Liver (tissue), 8 donors: ENCODE measurements at regions not wholly inside any gene's neighbourhood (a gene's known extent, or its start where the extent isn't known, plus 50 kb on each side); places are given as distances from the start of the nearest gene placed in this dataset.

Experiments
- DNase-seq: peaks from one replicate; pipeline ENCODE4 v3.0.0-alpha.2; 2017; ENCODE audit warnings: low spot score
- H3K27ac ChIP-seq, 2 donors: one replicate each; pipeline ENCODE4 v1.7.0; 2013; ENCODE audit warnings: inconsistent platforms in 2 of 2, low read length in 2 of 2, control low read depth in 1 of 2, low read depth in 1 of 2, mild to moderate bottlenecking in 1 of 2
- H3K27me3 ChIP-seq, 4 donors: one replicate each; pipeline versions ENCODE4 v1.6.1 to v1.7.0; 2013; ENCODE audit warnings: low read length in 3 of 4, inconsistent platforms in 1 of 4, mild to moderate bottlenecking in 1 of 4, moderate library complexity in 1 of 4; ENCODE audit not compliant: control insufficient read depth in 4 of 4, insufficient read depth in 4 of 4
- H3K36me3 ChIP-seq, 4 donors: one replicate each; pipeline versions ENCODE4 v1.6.1 to v1.7.0; 2013; ENCODE audit warnings: low read length in 3 of 4, mild to moderate bottlenecking in 3 of 4, low read depth in 1 of 4, moderate library complexity in 1 of 4; ENCODE audit not compliant: control insufficient read depth in 4 of 4, insufficient read depth in 3 of 4
- H3K4me1 ChIP-seq, 4 donors: one replicate each; pipeline versions ENCODE4 v1.6.1 to v1.7.0; 2013; ENCODE audit warnings: low read length in 3 of 4, mild to moderate bottlenecking in 3 of 4, moderate library complexity in 1 of 4; ENCODE audit not compliant: control insufficient read depth in 4 of 4, insufficient read depth in 4 of 4
- H3K4me3 ChIP-seq, 3 donors: one replicate each; pipeline versions ENCODE4 v1.6.1 to v1.7.0; 2013; ENCODE audit warnings: low read length in 3 of 3, control low read depth in 1 of 3, low read depth in 1 of 3, mild to moderate bottlenecking in 1 of 3
- H3K9ac ChIP-seq, 2 donors: one replicate each; pipeline ENCODE4 v1.7.0; 2013; ENCODE audit warnings: low read length in 2 of 2, mild to moderate bottlenecking in 2 of 2, moderate library complexity in 2 of 2, control low read depth in 1 of 2, low read depth in 1 of 2
- H3K9me3 ChIP-seq, 4 donors: one replicate each; pipeline versions ENCODE4 v1.6.1 to v1.7.0; 2013; ENCODE audit warnings: low read length in 3 of 4; ENCODE audit not compliant: control insufficient read depth in 4 of 4
- ATF3 ChIP-seq: IDR thresholded peaks from 2 replicates; pipeline ENCODE4 v1.6.1; 2016; ENCODE audit warnings: antibody characterized with exemption
- CTCF ChIP-seq: fragments of 150-350 bp; IDR thresholded peaks from 2 replicates; pipeline ENCODE4 v1.5.1; 2017; ENCODE audit warnings: improper control_type of control experiment, low read depth, low read length; ENCODE audit not compliant: missing input control
- EGR1 ChIP-seq, 2 donors: IDR thresholded peaks; 2 replicates each; pipeline ENCODE4 v1.6.1; 2016 to 2018; ENCODE audit warnings: antibody characterized with exemption in 2 of 2, low read depth in 2 of 2
- FOXA1 ChIP-seq: IDR thresholded peaks from 2 replicates; pipeline ENCODE4 v1.6.1; 2016; ENCODE audit warnings: antibody characterized with exemption
- FOXA2 ChIP-seq: IDR thresholded peaks from 2 replicates; pipeline ENCODE4 v1.6.1; 2016; ENCODE audit warnings: antibody characterized with exemption
- GABPA ChIP-seq, 2 donors: IDR thresholded peaks in 1 of 2; conservative IDR thresholded peaks in 1 of 2; 2 replicates each; pipeline ENCODE4 v1.6.1; 2016; ENCODE audit warnings: antibody characterized with exemption in 2 of 2, mild to moderate bottlenecking in 1 of 2, moderate library complexity in 1 of 2
- HNF4A ChIP-seq, 2 donors: conservative IDR thresholded peaks; 2 replicates each; pipeline ENCODE4 v1.6.1; 2016; ENCODE audit warnings: antibody characterized with exemption in 2 of 2, mild to moderate bottlenecking in 2 of 2
- HNF4G ChIP-seq: IDR thresholded peaks from 2 replicates; pipeline ENCODE4 v1.6.1; 2016; ENCODE audit warnings: antibody characterized with exemption
- JUND ChIP-seq, 2 donors: IDR thresholded peaks; 2 replicates each; pipeline ENCODE4 v1.6.1; 2016; ENCODE audit warnings: antibody characterized with exemption in 2 of 2
- MAX ChIP-seq: IDR thresholded peaks from 2 replicates; pipeline ENCODE4 v1.6.1; 2016; ENCODE audit warnings: antibody characterized with exemption
- NR2F2 ChIP-seq: IDR thresholded peaks from 2 replicates; pipeline ENCODE4 v1.6.1; 2016; ENCODE audit warnings: antibody characterized with exemption
- RAD21 ChIP-seq, 2 donors: IDR thresholded peaks; 2 replicates each; pipeline ENCODE4 v1.6.1; 2016; ENCODE audit warnings: antibody characterized with exemption in 2 of 2, mild to moderate bottlenecking in 2 of 2
- REST ChIP-seq: IDR thresholded peaks from 2 replicates; pipeline ENCODE4 v1.6.1; 2016; ENCODE audit warnings: antibody characterized with exemption, mild to moderate bottlenecking
- RXRA ChIP-seq, 2 donors: IDR thresholded peaks; 2 replicates each; pipeline ENCODE4 v1.6.1; 2017 to 2018; ENCODE audit warnings: antibody characterized with exemption in 2 of 2, mild to moderate bottlenecking in 1 of 2
- SP1 ChIP-seq: IDR thresholded peaks from 2 replicates; pipeline ENCODE4 v1.6.1; 2018; ENCODE audit warnings: antibody characterized with exemption, mild to moderate bottlenecking
- TAF1 ChIP-seq: conservative IDR thresholded peaks from 2 replicates; pipeline ENCODE4 v1.6.1; 2016; ENCODE audit warnings: antibody characterized with exemption, mild to moderate bottlenecking
- YY1 ChIP-seq: IDR thresholded peaks from 2 replicates; pipeline ENCODE4 v1.6.1; 2016; ENCODE audit warnings: antibody characterized with exemption, mild to moderate bottlenecking
- ZBTB33 ChIP-seq: IDR thresholded peaks from 2 replicates; pipeline ENCODE4 v1.6.1; 2016; ENCODE audit warnings: antibody characterized with exemption
- WGBS: extraction: QIAGEN DNeasy Blood & Tissue Kit; methylation state at CpG from one replicate; pipeline ENCODE4 v1.1.7; 2013; 5-methylcytosine and 5-hydroxymethylcytosine counted together
- donor health status: healthy.
- donor health status: healthy.
- donor health status: healthy.
- donor health status: healthy.
- donor health status: healthy.

GRCh38 chr16:85291302-85292148 lies 179.3 kb upstream of the CIBAR2 start:
- H3K27ac ChIP-seq, result peak overlapping the region; percentile 47 to 75
- H3K9ac ChIP-seq, result peak overlapping the region; percentile 38 to 60
- H3K4me1 ChIP-seq, result peaks cover 20 to 73% (median 55%) of the 10 kb centered on the region in 4 donors
- H3K9me3 ChIP-seq, result no peaks in the 10 kb centered on the region
- no peaks in the 10 kb centered on the region for H3K36me3 ChIP-seq
- no peak overlapping the region for H3K4me3 ChIP-seq
- 29% methylated on average over 26 of the region's 26 CpGs for WGBS
- peak; percentile 76 for DNase-seq
- TF ChIP-seq NR2F2 (peak; percentile 100), SP1 (peak; percentile 92), YY1 (peak; percentile 4), EGR1 (IDR thresholded peaks at IDR 0.05; ENCODE audit: low read depth in 2 of 2) (peak in 1 of 2 donors; percentile 17), CTCF (no peak), HNF4A (conservative IDR thresholded peaks at IDR 0.05) (peak; percentile 41 to 92), FOXA2 (no peak), MAX (no peak), FOXA1 (no peak), GABPA (IDR thresholded peaks at IDR 0.05 in 1 of 2, conservative IDR thresholded peaks at IDR 0.05 in 1 of 2) (no peak), ZBTB33 (no peak), REST (peak; percentile 30), HNF4G (peak; percentile 73), RXRA (IDR thresholded peaks at IDR 0.05) (peak; percentile 92 to 99), TAF1 (no peak), ATF3 (no peak), JUND (IDR thresholded peaks at IDR 0.05) (peak in 1 of 2 donors; percentile 41), RAD21 (IDR thresholded peaks at IDR 0.05) (peak in 1 of 2 donors; percentile 37)
- no peaks in the 10 kb centered on the region for H3K27me3 ChIP-seq
